T-helper 9 cell (primary cell): ENCODE measurements at regions not wholly inside any gene's neighbourhood (a gene's known extent, or its start where the extent isn't known, plus 50 kb on each side); places are given as distances from the start of the nearest gene placed in this dataset.

Experiments
- DNase-seq: peaks from one replicate; pipeline ENCODE4 v3.0.0-alpha.2; 2020

DNA sequence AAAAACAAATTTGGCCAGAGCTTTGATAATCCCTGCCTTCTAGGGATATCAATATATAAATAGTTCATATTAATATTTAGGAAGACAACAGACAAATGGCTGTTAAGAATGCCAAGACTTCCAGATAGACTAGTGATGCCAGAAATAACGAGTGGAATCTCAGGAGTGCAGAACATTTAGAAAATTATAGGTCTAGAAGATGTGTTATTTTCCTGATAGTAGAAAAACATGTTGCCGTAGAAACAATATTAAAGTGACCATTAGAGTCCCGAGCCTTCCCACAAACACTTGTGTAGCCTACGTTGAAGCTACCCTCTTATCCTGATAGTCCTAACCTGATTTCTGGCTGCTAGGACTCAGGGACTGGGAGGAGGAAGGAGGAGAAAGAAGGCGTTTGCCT is 54.3 kb upstream of the ITGA6 start:
- no peak for DNase-seq

DNA sequence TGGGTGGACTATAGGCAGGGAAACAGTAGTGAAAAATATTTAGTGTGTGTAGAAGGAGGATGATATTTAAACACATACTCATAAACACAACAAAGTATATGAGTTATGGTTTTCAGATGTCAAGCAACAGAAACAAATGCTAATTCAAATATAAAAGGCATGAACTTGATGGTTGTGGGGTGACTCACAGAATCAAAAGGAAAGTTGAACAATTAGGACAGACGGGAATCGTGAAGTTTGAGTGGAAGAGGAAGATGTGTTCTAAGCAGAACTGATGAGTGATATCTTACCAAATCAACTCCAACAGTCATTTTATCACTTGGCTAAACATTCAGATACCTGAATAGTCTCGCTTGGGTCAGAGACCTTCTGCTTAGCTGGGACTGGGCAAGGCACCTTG is 53.6 kb upstream of the ITGA6 start:
- no peak for DNase-seq

DNA sequence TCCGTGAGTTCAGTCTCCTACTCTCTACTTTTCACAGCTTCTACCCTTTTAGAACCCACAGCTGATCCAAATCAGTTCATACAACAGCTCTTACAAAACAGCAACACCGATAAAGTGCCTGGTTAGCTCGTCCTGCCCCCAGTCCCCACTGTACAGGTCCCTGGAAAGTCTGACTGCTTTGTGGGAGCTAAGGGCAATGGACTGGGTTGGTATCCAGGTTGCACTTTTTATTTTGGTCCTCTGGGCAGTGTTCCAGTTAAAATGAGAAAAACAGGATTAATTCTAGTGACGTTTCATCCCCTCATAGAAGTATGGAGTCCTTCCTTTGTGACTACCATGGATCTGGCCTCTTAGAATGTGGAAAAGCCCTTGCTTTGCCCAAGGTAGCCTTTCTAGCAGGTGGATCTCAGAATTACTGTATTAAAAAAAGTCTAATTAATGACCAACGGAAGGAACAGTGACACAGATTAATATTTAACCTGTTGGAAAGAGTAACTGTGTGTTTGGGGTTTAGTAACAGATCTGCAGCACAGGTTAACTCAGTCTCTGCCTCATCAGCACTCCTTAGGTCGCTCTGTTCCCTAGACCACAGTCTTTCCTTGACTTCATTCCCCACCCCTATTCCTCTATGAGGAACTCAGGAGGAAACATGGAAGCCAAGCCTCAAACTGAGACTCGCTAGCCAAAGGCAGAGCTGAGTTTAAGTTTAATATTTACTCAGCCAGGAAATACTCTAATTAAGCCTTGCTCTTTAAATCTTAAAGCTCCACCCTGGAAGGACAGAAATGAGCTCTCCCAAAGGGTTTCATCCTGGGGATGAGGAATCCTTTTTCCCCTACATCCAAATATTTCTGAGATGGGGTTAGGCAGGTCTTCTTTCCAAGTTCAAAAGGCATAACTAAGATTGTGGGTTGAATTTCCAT is 52.8 kb upstream of the ITGA6 start:
- DNase-seq = no peak

DNA sequence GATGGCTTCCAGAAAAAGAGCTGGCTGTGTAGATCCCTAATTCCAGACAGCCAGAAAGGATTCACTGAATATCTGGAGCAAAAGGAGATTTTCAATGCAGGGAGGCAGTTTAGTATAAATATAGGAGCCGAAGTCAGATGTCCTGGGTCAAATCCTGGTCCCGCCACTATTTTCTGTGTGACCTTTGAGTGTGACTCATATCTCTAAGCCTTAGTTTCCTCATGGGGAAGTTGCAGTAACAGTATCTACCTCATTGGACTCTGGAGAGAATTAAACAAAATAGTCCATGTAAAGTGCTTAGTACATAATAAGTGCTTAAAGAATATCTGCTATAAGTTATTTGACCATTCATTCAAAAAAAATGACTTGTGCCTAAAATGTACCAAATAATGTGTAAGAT is 52.1 kb upstream of the ITGA6 start:
- DNase-seq = no peak

DNA sequence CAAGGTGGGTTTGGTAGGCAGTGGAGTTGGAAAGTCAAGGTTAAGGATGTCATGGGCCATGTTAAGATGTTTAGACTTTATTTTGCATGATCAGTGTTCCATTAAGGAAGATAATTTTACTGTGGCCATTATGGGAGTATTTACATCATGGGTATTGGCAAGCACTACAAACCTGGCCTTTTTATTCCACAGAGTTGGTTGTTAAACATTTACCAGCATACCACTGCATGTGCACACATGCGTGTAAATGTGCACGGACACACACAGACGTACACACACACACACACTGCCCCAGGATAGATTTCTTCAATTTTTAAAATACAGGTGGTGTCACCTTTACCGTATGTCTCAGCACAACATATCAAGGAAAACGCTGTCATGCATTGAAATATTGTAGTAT is 51.4 kb upstream of the ITGA6 start:
- no peak for DNase-seq

DNA sequence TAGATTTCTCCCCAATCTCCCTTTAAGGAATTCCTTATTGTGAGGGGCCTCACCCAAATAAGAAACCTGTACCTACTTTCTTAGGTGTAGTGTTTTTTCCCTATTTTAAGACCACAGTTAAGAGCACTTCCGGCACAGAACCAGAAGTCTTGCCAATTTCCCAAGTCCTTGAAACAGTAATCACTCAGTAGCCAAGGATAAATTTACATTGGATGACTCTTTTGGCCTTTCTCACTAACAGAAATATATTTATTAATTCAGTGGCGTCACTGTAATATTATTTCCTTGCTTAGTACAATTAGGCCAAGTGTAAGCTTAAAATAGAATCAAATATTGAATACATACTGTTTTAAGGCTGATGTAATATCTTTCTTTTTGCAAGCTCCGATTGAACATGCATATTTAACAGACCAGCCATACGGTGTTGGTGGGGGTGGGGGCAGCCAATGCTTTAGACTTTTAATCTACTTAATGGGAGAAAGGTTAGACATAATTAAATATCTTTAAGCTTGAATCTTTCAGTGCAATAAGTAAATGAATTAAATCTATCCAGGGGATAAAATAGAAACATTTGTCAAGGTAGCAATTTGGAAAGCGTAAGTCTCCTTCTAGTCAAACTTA is 50.8 kb upstream of the ITGA6 start:
- DNase-seq = no peak

DNA sequence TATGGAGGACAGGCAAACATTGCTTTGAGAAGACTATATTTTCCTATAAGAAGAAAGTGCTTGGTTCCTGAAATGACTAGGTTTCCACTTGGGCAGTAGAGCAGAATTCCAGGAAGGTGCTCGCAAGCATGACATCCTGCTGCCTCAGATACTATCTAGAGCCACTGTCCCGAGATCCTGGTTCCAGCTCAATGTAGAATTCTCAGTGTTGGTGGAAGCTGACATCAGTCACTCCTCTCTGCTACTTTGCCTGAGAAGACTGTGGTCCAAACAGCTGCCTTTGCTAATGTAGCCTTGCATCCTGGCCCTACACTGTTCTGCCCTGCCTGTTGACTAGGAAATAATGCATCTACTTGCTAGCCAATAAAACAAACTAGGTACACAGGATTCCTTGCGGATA is 50.0 kb upstream of the ITGA6 start:
- no peak for DNase-seq
